HTR-8/SVneo (cell line): ENCODE measurements at regions not wholly inside any gene's neighbourhood (a gene's known extent, or its start where the extent isn't known, plus 50 kb on each side); places are given as distances from the start of the nearest gene placed in this dataset.
A peak's percentile ranks its signal among the peaks of the same experiment; 100 is the strongest.
"Not testable (repeated sequence)": the region's sequence is repeated elsewhere in the genome, so short reads cannot be mapped to it uniquely, and the experiment has no call there.

ENCODE experiments used
- DNase-seq: peaks from one replicate; pipeline ENCODE4 v3.0.0; 2011; ENCODE audit warnings: low spot score, mixed read lengths; ENCODE audit not compliant: insufficient read length
- FAIRE-seq: peaks from 2 replicates; lab custom pipeline; 2011; peaks lifted over from hg19 to GRCh38; lab: Jason Lieb, UNC

GRCh38 chr7:32765649-32766251, 125.8 kb downstream of the KBTBD2 start:
- FAIRE-seq: not testable (repeated sequence)
- peak; percentile 6 for DNase-seq

- DNase-seq (no peak), FAIRE-seq (no peak)
Observed at GRCh38 chr7:32765185-32765584, 126.4 kb downstream of the KBTBD2 start.

- DNase-seq (no peak), FAIRE-seq (no peak)
Observed at GRCh38 chr7:32762925-32763293, 128.7 kb downstream of the KBTBD2 start.

- FAIRE-seq, DNase-seq: not testable (repeated sequence)
Observed at GRCh38 chr7:32762206-32762924, 129.2 kb downstream of the KBTBD2 start.

GRCh38 chr7:32761451-32762205, 129.9 kb downstream of the KBTBD2 start:
- no peak for DNase-seq
- FAIRE-seq: no peak

- not testable (repeated sequence) for FAIRE-seq, DNase-seq
Observed at GRCh38 chr7:32760755-32761154, 130.8 kb downstream of the KBTBD2 start.

GRCh38 chr7:32759859-32760258, 131.7 kb downstream of the KBTBD2 start:
- DNase-seq, FAIRE-seq: not testable (repeated sequence)

- FAIRE-seq, DNase-seq: not testable (repeated sequence)
Observed at GRCh38 chr7:32753872-32754271, 137.7 kb downstream of the KBTBD2 start.

GRCh38 chr7:32748337-32748736, 143.2 kb downstream of the KBTBD2 start:
- FAIRE-seq, DNase-seq: not testable (repeated sequence)

- DNase-seq, FAIRE-seq: not testable (repeated sequence)
Observed at GRCh38 chr7:32747443-32748148, 144.0 kb downstream of the KBTBD2 start.

- FAIRE-seq: not testable (repeated sequence)
Observed at GRCh38 chr7:32741853-32742476, 149.6 kb downstream of the KBTBD2 start.

GRCh38 chr7:32739749-32740148, 151.8 kb downstream of the KBTBD2 start:
- not testable (repeated sequence) for FAIRE-seq

More at GRCh38 chr7:32741853-32742476, 149.6 kb downstream of the KBTBD2 start:
- DNase-seq: not testable (repeated sequence)

GRCh38 chr7:32738390-32738789, 153.2 kb downstream of the KBTBD2 start:
- not testable (repeated sequence) for FAIRE-seq, DNase-seq

More at GRCh38 chr7:32739749-32740148, 151.8 kb downstream of the KBTBD2 start:
- not testable (repeated sequence) for DNase-seq

- FAIRE-seq: not testable (repeated sequence)
Observed at GRCh38 chr7:32732767-32733166, 158.8 kb downstream of the KBTBD2 start.

GRCh38 chr7:32729335-32729675, 162.3 kb downstream of the KBTBD2 start:
- DNase-seq, FAIRE-seq: not testable (repeated sequence)

More at GRCh38 chr7:32732767-32733166, 158.8 kb downstream of the KBTBD2 start:
- DNase-seq: not testable (repeated sequence)

GRCh38 chr7:32728412-32729334, 162.9 kb downstream of the KBTBD2 start:
- FAIRE-seq (peak; percentile 89), DNase-seq (peak; percentile 39)

- not testable (repeated sequence) for FAIRE-seq
- peak; percentile 24 for DNase-seq
Observed at GRCh38 chr7:32727483-32728411, 163.8 kb downstream of the KBTBD2 start.
